GM12874 (cell line): ENCODE measurements at regions not wholly inside any gene's neighbourhood (a gene's known extent, or its start where the extent isn't known, plus 50 kb on each side); places are given as distances from the start of the nearest gene placed in this dataset.

Experiments used
- TF ChIP-seq, protein P1 (sequence below): IDR thresholded peaks from 2 replicates; pipeline ENCODE4 v1.5.1; 2011; ENCODE audit warnings: low read depth, mild to moderate bottlenecking, control low read depth, low read length, moderate library complexity; ENCODE audit not compliant: insufficient read depth

DNA sequence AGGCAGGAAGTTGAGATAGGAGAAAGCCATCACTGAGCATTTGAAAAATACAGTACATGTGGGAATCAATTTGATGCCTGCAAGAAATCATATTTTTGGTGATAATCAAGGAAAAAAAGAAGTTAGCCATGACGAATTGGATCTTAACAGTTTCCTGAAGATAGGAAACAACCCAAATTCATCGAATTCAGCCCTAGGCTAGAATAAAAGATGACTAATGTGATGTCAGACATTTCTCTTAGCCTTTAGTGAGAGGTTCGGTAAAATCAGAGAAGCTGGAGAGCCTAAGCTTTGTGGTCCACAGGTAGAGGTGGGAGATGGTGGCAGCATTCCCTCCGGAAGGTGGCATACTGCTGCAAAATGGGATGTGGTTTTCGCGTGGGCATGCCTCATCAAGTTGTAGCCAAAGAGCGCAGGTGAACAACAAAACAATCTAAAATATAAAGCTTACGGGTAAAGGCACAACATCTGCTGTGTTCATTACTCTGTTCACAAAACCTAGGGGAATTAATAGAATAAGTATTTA lies 144.1 kb upstream of the ALCAM start:
- TF ChIP-seq, protein P1, sequence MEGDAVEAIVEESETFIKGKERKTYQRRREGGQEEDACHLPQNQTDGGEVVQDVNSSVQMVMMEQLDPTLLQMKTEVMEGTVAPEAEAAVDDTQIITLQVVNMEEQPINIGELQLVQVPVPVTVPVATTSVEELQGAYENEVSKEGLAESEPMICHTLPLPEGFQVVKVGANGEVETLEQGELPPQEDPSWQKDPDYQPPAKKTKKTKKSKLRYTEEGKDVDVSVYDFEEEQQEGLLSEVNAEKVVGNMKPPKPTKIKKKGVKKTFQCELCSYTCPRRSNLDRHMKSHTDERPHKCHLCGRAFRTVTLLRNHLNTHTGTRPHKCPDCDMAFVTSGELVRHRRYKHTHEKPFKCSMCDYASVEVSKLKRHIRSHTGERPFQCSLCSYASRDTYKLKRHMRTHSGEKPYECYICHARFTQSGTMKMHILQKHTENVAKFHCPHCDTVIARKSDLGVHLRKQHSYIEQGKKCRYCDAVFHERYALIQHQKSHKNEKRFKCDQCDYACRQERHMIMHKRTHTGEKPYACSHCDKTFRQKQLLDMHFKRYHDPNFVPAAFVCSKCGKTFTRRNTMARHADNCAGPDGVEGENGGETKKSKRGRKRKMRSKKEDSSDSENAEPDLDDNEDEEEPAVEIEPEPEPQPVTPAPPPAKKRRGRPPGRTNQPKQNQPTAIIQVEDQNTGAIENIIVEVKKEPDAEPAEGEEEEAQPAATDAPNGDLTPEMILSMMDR = no peak

DNA sequence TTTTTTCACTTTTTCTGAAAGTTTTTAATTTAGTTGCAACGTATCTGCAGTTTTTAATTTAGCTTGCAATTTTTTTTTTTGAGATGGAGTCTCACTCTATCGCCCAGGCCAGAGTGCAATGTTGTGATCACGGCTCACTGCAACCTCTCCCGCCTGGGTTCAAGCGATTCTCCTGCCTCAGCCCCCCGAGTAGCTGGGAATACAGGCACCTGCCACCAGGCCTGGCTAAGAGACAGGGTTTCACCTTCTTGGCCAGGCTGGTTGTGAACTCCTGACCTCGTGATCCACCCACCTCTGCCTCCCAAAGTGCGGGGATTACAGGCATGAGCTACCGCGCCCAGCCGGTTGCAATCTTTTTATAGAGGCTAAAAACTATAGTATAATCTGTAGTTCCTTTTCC lies 142.9 kb upstream of the ALCAM start:
- TF ChIP-seq, protein P1 = no peak

DNA sequence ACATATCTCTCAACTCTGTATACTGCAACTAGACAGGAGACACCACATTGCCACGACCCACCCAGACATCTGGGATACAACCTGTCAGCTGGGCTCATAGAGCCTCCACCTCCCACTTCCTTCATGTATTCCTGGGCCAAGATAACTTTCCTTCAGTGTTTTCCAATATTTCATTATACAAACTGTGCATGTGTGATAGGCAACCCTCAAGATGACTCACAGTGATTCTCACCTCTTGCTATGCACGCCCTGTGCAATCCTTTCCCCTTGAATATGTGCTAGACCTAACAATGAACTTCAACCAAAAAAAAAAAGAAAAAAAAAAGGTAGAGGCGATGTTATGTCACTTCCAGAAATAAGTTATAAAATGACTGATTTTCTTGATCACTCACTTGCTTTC lies 138.0 kb upstream of the ALCAM start:
- TF ChIP-seq, protein P1 = no peak

DNA sequence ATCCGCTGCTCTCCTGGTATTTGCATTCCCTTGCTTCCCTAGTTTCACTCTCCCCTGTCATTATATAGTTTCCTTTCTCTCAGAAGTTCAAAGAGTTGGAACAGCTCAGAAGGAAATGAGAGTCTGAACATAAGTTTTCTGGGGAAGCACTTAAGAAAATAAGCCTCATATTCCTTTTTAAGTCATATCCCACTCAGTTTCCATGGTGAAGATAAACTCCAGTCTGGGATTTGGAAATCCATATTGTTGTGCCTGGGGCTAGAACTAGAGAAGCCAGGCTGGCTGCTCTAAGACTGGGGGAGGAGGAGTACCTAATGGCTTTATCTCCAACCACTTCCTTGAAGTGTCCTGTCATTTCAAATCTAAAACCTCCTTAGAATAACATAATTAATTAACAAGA lies 134.2 kb upstream of the ALCAM start:
- TF ChIP-seq, protein P1 = no peak

DNA sequence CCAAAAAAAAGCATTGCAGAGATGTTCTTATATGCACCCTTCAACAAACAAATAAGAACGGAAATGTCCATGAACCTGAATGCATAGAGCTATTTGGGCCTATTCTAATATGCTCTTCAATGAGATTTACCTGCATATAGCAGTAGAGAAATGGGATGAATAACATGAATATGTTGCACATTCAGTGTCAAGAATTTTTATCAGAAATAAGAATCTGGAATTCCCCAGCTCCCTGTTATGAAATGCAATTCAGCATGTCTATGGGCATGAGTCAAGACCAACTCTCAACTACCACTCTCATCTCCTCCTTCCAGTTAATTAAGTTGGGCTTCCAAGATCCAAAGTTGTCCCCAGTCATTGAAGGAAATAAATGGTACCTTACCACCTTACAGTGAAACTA lies 133.7 kb upstream of the ALCAM start:
- TF ChIP-seq, protein P1 = no peak

DNA sequence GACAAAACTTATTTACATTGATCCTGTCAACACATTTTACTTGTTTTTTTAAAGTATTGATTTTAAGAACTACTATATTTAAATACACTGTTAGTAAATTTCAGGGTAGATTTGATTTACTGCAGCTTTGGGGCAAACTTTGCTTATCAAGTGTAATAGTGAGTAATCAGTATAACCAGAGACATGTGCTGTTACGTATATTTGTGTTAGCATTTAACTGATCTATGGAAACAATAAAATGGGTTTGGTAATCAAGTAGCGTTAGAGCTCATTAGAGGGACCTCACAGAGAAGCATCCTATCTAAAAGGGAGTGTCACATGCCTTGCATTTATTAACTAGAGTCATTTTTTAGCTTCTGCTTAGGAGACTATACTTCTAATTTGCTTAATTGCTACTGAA lies 131.5 kb upstream of the ALCAM start:
- TF ChIP-seq, protein P1 = no peak

DNA sequence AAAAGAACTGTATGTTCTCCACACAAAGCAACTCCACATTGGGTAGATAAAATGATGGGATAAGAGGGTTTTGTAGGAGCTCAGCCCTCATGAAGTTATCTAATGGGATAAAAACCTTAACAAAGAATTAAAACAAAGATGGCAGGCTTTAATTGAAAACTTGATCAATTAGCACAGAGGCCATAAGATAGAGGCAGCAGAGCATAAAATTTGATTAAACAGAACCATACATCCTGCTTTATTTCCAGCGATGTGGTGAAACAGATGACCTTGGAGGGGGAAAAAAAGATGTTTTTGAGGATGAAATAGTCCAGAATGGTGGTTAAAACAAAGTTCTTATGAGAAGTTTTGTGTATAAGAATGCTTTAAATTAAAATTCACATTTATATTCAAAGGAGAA lies 130.9 kb upstream of the ALCAM start:
- TF ChIP-seq, protein P1 = no peak
